K562 (cell line): ENCODE measurements at regions not wholly inside any gene's neighbourhood (a gene's known extent, or its start where the extent isn't known, plus 50 kb on each side); places are given as distances from the start of the nearest gene placed in this dataset.
A peak's percentile ranks its signal among the peaks of the same experiment; 100 is the strongest.

ENCODE experiments used
- ATAC-seq: fragments of 200-7000 bp; cut with Tn5 transposase; 3 replicates; pipeline ENCODE4 v1.9.1; 2020; ENCODE audit warnings: moderate library complexity
- BruUV-seq: library from RNA; stranded (reverse); fragments of 400-500 nt; replicated peaks from 2 replicates; lab custom pipeline; 2021; lab: Mats Ljungman, UMichigan
- CTCF ChIA-PET: fragments of 300-600 bp; formaldehyde crosslinking; extraction: SDS; loops from one replicate; lab custom pipeline; 2021; ENCODE audit warnings: low intra/inter-chr PET ratio; lab: Yijun Ruan, JAX
- POLR2A ChIA-PET: fragments of 300-600, 350-650 bp; sonication (Branson Sonifier 250); formaldehyde crosslinking; extraction: SDS; loops from one replicate; lab custom pipeline; 2021; ENCODE audit warnings: antibody characterized with exemption, inconsistent platforms; lab: Yijun Ruan, JAX
- DNase-seq, 4 experiments: peaks; one replicate each; pipeline versions ENCODE4 v3.0.0 to v3.0.0-alpha.2; 2011 to 2018; ENCODE audit warnings: low spot score in 3 of 4, mixed read lengths in 3 of 4; ENCODE audit errors: extremely low read depth in 1 of 4
- FAIRE-seq: peaks from 2 replicates; lab custom pipeline; 2011; peaks lifted over from hg19 to GRCh38; lab: Jason Lieb, UNC
- H2AFZ ChIP-seq: 2 replicates; pipeline ENCODE4 v1.6.0; 2011; ENCODE audit warnings: low read depth, low read length, control low read depth, inconsistent platforms
- H3K27ac ChIP-seq: fragments of 200-600 bp; 3 replicates; pipeline ENCODE4 v1.8.0; 2011; ENCODE audit warnings: low read depth, mild to moderate bottlenecking, control low read depth, inconsistent platforms, low read length, moderate library complexity, mixed read lengths; ENCODE audit errors: extremely low read depth
- H3K27me3 ChIP-seq, 2 experiments: fragments of 300-600 bp in 1 of 2; 2 replicates in 1 of 2; 3 replicates in 1 of 2; pipeline versions ENCODE4 v1.6.0 to v1.8.0; 2011; ENCODE audit warnings: inconsistent platforms in 2 of 2, low read length in 2 of 2, mild to moderate bottlenecking in 1 of 2, mixed read lengths in 1 of 2, moderate library complexity in 1 of 2; ENCODE audit not compliant: control insufficient read depth in 2 of 2, insufficient read depth in 2 of 2
- H3K36me3 ChIP-seq: fragments of 300-600 bp; 3 replicates; pipeline ENCODE4 v1.8.0; 2011; ENCODE audit warnings: mild to moderate bottlenecking, low read length, inconsistent platforms; ENCODE audit not compliant: control insufficient read depth, insufficient read depth
- H3K4me1 ChIP-seq, 2 experiments: fragments of 200-600 bp in 1 of 2; replicated peaks in 1 of 2; 2 replicates in 1 of 2; 3 replicates in 1 of 2; pipeline versions ENCODE4 v1.5.1 to v1.8.0; 2011; ENCODE audit warnings: inconsistent platforms in 2 of 2, low read length in 2 of 2, mild to moderate bottlenecking in 1 of 2, mixed read lengths in 1 of 2, moderate library complexity in 1 of 2; ENCODE audit not compliant: control insufficient read depth in 2 of 2, insufficient read depth in 2 of 2
- H3K4me2 ChIP-seq: 2 replicates; pipeline ENCODE4 v1.6.1; 2011; ENCODE audit warnings: low read length, control low read depth, inconsistent platforms, mixed read lengths; ENCODE audit not compliant: insufficient read depth
- H3K4me3 ChIP-seq: fragments of 200-600 bp; sonication (generic), shearing (Covaris generic); 2 replicates; pipeline ENCODE4 v1.5.1; 2016; ENCODE audit warnings: control low read depth, inconsistent platforms
- H3K79me2 ChIP-seq: fragments of 200-600 bp; 3 replicates; pipeline ENCODE4 v1.8.0; 2011; ENCODE audit warnings: low read length, inconsistent platforms; ENCODE audit not compliant: control insufficient read depth, insufficient read depth
- H3K9ac ChIP-seq, 2 experiments: 2 replicates each; pipeline versions ENCODE4 v1.6.0 to v1.6.1; 2011; ENCODE audit warnings: low read depth in 2 of 2, low read length in 2 of 2, control low read depth in 1 of 2, inconsistent platforms in 1 of 2, mild to moderate bottlenecking in 1 of 2, mixed read lengths in 1 of 2; ENCODE audit not compliant: insufficient read depth in 1 of 2
- H3K9me1 ChIP-seq: one replicate; pipeline ENCODE4 v1.6.0; 2011; ENCODE audit warnings: inconsistent platforms, mild to moderate bottlenecking, low read length, moderate library complexity; ENCODE audit not compliant: control insufficient read depth, insufficient read depth
- H3K9me3 ChIP-seq: replicated peaks from 2 replicates; pipeline ENCODE4 v1.5.1; 2011; ENCODE audit warnings: low read depth, low read length, inconsistent platforms; ENCODE audit not compliant: control insufficient read depth, insufficient read depth
- H4K20me1 ChIP-seq: replicated peaks from 2 replicates; pipeline ENCODE4 v1.6.1; 2011; ENCODE audit warnings: low read length, inconsistent platforms, mixed read lengths; ENCODE audit not compliant: control insufficient read depth, insufficient read depth
- DPF2 ChIP-seq: fragments of 450-650 bp; IDR thresholded peaks from 2 replicates; pipeline ENCODE4 v1.6.1; 2016
- FOXJ3 ChIP-seq: sonication (generic); formaldehyde crosslinking; IDR thresholded peaks from 2 replicates; pipeline ENCODE4 v1.4.0; 2020; ENCODE audit warnings: mild to moderate bottlenecking, missing genetic modification reagents
- FOXK2 ChIP-seq, 2 experiments: fragments of 450-650 bp; IDR thresholded peaks in 1 of 2; conservative IDR thresholded peaks in 1 of 2; 2 replicates each; pipeline ENCODE4 v1.6.1; 2016; ENCODE audit warnings: low read depth in 2 of 2, mild to moderate bottlenecking in 1 of 2
- JUND ChIP-seq, 2 experiments: IDR thresholded peaks; 2 replicates in 1 of 2; 3 replicates in 1 of 2; pipeline ENCODE4 v1.6.1; 2011; ENCODE audit warnings: borderline replicate concordance in 2 of 2, low read depth in 2 of 2, low read length in 2 of 2, improper control_type of control experiment in 1 of 2, missing biosample characterization in 1 of 2, missing genetic modification characterization in 1 of 2, missing genetic modification reagents in 1 of 2
- KLF10 ChIP-seq: fragments of 250-450 bp; sonication (Bioruptor Pico); IDR thresholded peaks from 2 replicates; pipeline ENCODE4 v1.6.1; 2021; ENCODE audit warnings: matching md5 sums
- NR2C1 ChIP-seq, 2 experiments: fragments of 450-650 bp; IDR thresholded peaks; 2 replicates each; pipeline ENCODE4 v1.6.1; 2017; ENCODE audit warnings: mild to moderate bottlenecking in 2 of 2, antibody characterized with exemption in 1 of 2, inconsistent platforms in 1 of 2, missing compliant biosample characterization in 1 of 2, missing genetic modification characterization in 1 of 2
- RAD21 ChIP-seq, 2 experiments: fragments of 250-450 bp in 1 of 2; fragments of 450-650 bp in 1 of 2; sonication (Bioruptor Pico) in 1 of 2; formaldehyde crosslinking in 1 of 2; IDR thresholded peaks in 1 of 2; conservative IDR thresholded peaks in 1 of 2; 2 replicates each; pipeline versions ENCODE4 v1.4.0 to v1.8.0; 2020 to 2022; ENCODE audit warnings: mild to moderate bottlenecking in 2 of 2, moderate library complexity in 1 of 2
- SMARCA4 ChIP-seq: fragments of 450-650 bp; IDR thresholded peaks from 2 replicates; pipeline ENCODE4 v1.6.1; 2016
- XRCC5 ChIP-seq: fragments of 200-400 bp; formaldehyde crosslinking; IDR thresholded peaks from 2 replicates; pipeline ENCODE4 v1.6.1; 2017; ENCODE audit warnings: low read depth, mild to moderate bottlenecking, low read length
- ZHX1 ChIP-seq: fragments of 150-350 bp; conservative IDR thresholded peaks from 2 replicates; pipeline ENCODE4 v1.6.1; 2014; ENCODE audit warnings: low read length
- WGBS: fragments of 100-300 bp; shearing (Covaris generic); methylation state at CpG from one replicate; pipeline ENCODE4 v1.1.6; 2016; ENCODE audit warnings: low coverage, mixed read lengths; ENCODE audit not compliant: insufficient coverage; ENCODE audit errors: missing lambda C conversion rate; 5-methylcytosine and 5-hydroxymethylcytosine counted together
- in situ Hi-C: fragments of 300-500 bp; cut with MboI; formaldehyde crosslinking; loops from 4 replicates; pipeline ENCODE4 v1.15.0; 2018; ENCODE audit warnings: inconsistent platforms, mixed read lengths
- intact Hi-C: fragments of 100-400 bp; cut with micrococcal nuclease; formaldehyde crosslinking; loops from 2 replicates; pipeline ENCODE4 v1.14.2; 2022
- TF ChIP-seq, protein P1 (sequence below): sonication (generic); formaldehyde crosslinking; IDR thresholded peaks from 2 replicates; pipeline ENCODE4 v1.8.0; 2022; ENCODE audit warnings: missing genetic modification reagents, mild to moderate bottlenecking, borderline replicate concordance
- TF ChIP-seq, protein P2 (sequence below): sonication (generic); IDR thresholded peaks from 2 replicates; pipeline ENCODE4 v1.6.1; 2016

- no peak overlapping the region for H3K4me3 ChIP-seq
- intact Hi-C loops (no loop called here), in situ Hi-C loops (no loop called here)
- H3K9ac ChIP-seq = peak overlapping the region; percentile 11 to 67; a peak in 1 of 4 replicates
- no peaks in the 10 kb centered on the region for H4K20me1 ChIP-seq
- H3K27me3 ChIP-seq = no peaks in the 10 kb centered on the region
- no peaks in the 10 kb centered on the region for H3K9me3 ChIP-seq
- H3K9me1 ChIP-seq = no peaks in the 10 kb centered on the region
- H3K4me1 ChIP-seq = peaks cover under 1 to 37% of the 10 kb centered on the region in 2 experiments; a peak in 4 of 5 replicates
- CTCF ChIA-PET = no interaction called here
- peak overlapping the region; percentile 51 for H3K4me2 ChIP-seq
- ATAC-seq (peak; percentile 68), DNase-seq (peak in 1 of 4 experiments; percentile 31), FAIRE-seq (peak; percentile 40)
- no peaks in the 10 kb centered on the region for H3K79me2 ChIP-seq
- no peaks in the 10 kb centered on the region for H3K36me3 ChIP-seq
- WGBS = 21% methylated on average over 14 of the region's 14 CpGs
- BruUV-seq = no TSS peak
- H3K27ac ChIP-seq = no peak overlapping the region
- POLR2A ChIA-PET = interaction anchor here (1.0 to 1.4 kb wide), 2 partner anchors 11 to 16 kb away, joined by 3 to 4 read pairs; no protein-coding TSS in a partner anchor
- peak overlapping the region; percentile 83 for H2AFZ ChIP-seq
- TF ChIP-seq ZHX1 (no peak), RAD21 (CRISPR knock-in tag; conservative IDR thresholded peaks at IDR 0.05 in 1 of 2, IDR thresholded peaks at IDR 0.05 in 1 of 2) (no peak), NR2C1 (IDR thresholded peaks at IDR 0.05) (no peak), NR2C1 (tag; IDR thresholded peaks at IDR 0.05) (no peak), FOXK2 (conservative IDR thresholded peaks at IDR 0.05 in 1 of 2, IDR thresholded peaks at IDR 0.05 in 1 of 2; ENCODE audit: low read depth in 2 of 2) (peak; percentile 13 to 51; a peak in 2 of 4 replicates), FOXJ3 (CRISPR knock-in tag) (no peak), KLF10 (CRISPR knock-in tag) (no peak), JUND (IDR thresholded peaks at IDR 0.05; ENCODE audit: borderline replicate concordance, low read depth, low read length) (no peak), JUND (tag; IDR thresholded peaks at IDR 0.05; ENCODE audit: borderline replicate concordance, low read depth, low read length) (0 out of 3 replicates have a peak, but pooled peaks have one; percentile 13), SMARCA4 (peak; percentile 43; the same call in 1 of the 2 replicates), XRCC5 (no peak), DPF2 (0 out of 2 replicates have a peak, but pooled peaks have one; percentile 31)
- TF ChIP-seq, protein P1, sequence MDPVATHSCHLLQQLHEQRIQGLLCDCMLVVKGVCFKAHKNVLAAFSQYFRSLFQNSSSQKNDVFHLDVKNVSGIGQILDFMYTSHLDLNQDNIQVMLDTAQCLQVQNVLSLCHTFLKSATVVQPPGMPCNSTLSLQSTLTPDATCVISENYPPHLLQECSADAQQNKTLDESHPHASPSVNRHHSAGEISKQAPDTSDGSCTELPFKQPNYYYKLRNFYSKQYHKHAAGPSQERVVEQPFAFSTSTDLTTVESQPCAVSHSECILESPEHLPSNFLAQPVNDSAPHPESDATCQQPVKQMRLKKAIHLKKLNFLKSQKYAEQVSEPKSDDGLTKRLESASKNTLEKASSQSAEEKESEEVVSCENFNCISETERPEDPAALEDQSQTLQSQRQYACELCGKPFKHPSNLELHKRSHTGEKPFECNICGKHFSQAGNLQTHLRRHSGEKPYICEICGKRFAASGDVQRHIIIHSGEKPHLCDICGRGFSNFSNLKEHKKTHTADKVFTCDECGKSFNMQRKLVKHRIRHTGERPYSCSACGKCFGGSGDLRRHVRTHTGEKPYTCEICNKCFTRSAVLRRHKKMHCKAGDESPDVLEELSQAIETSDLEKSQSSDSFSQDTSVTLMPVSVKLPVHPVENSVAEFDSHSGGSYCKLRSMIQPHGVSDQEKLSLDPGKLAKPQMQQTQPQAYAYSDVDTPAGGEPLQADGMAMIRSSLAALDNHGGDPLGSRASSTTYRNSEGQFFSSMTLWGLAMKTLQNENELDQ (CRISPR knock-in tag) = no peak
- TF ChIP-seq, protein P2, sequence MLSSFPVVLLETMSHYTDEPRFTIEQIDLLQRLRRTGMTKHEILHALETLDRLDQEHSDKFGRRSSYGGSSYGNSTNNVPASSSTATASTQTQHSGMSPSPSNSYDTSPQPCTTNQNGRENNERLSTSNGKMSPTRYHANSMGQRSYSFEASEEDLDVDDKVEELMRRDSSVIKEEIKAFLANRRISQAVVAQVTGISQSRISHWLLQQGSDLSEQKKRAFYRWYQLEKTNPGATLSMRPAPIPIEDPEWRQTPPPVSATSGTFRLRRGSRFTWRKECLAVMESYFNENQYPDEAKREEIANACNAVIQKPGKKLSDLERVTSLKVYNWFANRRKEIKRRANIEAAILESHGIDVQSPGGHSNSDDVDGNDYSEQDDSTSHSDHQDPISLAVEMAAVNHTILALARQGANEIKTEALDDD = peak; percentile 27; the same call in 1 of the 2 replicates
These were observed 283.1 kb upstream of the NR2F2 start for GRCh38 chr15:96047255-96047931.
